HCT116 (cell line): ENCODE measurements at regions not wholly inside any gene's neighbourhood (a gene's known extent, or its start where the extent isn't known, plus 50 kb on each side); places are given as distances from the start of the nearest gene placed in this dataset.

Source experiments
- EZH2 ChIP-seq: fragments of 200-600 bp; sonication (generic); IDR thresholded peaks from 2 replicates; pipeline ENCODE4 v1.6.1; 2017; ENCODE audit warnings: antibody characterized with exemption, mixed run types
- POLR2A ChIP-seq: IDR thresholded peaks from 2 replicates; pipeline ENCODE4 v1.7.0; 2011; ENCODE audit warnings: borderline replicate concordance; ENCODE audit not compliant: insufficient read depth, insufficient read length; ENCODE audit errors: extremely low read depth
- RAD21 ChIP-seq: IDR thresholded peaks from 2 replicates; pipeline ENCODE4 v1.6.1; 2012; ENCODE audit warnings: low read depth, mild to moderate bottlenecking
- ZNF274 ChIP-seq: fragments of 200-500 bp; sonication (Bioruptor generic); IDR thresholded peaks from 2 replicates; pipeline ENCODE4 v1.6.1; 2014; ENCODE audit warnings: mild to moderate bottlenecking, low read depth, low read length, inconsistent platforms
- TF ChIP-seq, protein P1 (sequence below), 3 experiments: fragments of 200-600 bp in 1 of 3; sonication (generic) in 1 of 3; IDR thresholded peaks in 2 of 3; conservative IDR thresholded peaks in 1 of 3; 2 replicates each; pipeline ENCODE4 v1.5.1; 2012 to 2017; ENCODE audit warnings: low read depth in 2 of 3, low read length in 2 of 3, antibody characterized with exemption in 1 of 3, borderline replicate concordance in 1 of 3, control low read depth in 1 of 3, mild to moderate bottlenecking in 1 of 3, mixed read lengths in 1 of 3, mixed run types in 1 of 3, moderate library complexity in 1 of 3; ENCODE audit not compliant: insufficient read depth in 1 of 3
- TF ChIP-seq, protein P2 (sequence below): IDR thresholded peaks from 2 replicates; pipeline ENCODE4 v1.6.1; 2011; ENCODE audit warnings: mild to moderate bottlenecking, low read length, moderate library complexity; ENCODE audit not compliant: insufficient replicate concordance; ENCODE audit errors: extremely low read depth

- TF ChIP-seq, protein P1, sequence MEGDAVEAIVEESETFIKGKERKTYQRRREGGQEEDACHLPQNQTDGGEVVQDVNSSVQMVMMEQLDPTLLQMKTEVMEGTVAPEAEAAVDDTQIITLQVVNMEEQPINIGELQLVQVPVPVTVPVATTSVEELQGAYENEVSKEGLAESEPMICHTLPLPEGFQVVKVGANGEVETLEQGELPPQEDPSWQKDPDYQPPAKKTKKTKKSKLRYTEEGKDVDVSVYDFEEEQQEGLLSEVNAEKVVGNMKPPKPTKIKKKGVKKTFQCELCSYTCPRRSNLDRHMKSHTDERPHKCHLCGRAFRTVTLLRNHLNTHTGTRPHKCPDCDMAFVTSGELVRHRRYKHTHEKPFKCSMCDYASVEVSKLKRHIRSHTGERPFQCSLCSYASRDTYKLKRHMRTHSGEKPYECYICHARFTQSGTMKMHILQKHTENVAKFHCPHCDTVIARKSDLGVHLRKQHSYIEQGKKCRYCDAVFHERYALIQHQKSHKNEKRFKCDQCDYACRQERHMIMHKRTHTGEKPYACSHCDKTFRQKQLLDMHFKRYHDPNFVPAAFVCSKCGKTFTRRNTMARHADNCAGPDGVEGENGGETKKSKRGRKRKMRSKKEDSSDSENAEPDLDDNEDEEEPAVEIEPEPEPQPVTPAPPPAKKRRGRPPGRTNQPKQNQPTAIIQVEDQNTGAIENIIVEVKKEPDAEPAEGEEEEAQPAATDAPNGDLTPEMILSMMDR (IDR thresholded peaks at IDR 0.05 in 2 of 3, conservative IDR thresholded peaks at IDR 0.05 in 1 of 3; ENCODE audit: borderline replicate concordance in 1 of 3, insufficient read depth in 1 of 3, low read depth in 2 of 3, low read length in 2 of 3) = no peak
- TF ChIP-seq ZNF274 (no peak), EZH2 (no peak), POLR2A (no peak), RAD21 (no peak)
- TF ChIP-seq, protein P2, sequence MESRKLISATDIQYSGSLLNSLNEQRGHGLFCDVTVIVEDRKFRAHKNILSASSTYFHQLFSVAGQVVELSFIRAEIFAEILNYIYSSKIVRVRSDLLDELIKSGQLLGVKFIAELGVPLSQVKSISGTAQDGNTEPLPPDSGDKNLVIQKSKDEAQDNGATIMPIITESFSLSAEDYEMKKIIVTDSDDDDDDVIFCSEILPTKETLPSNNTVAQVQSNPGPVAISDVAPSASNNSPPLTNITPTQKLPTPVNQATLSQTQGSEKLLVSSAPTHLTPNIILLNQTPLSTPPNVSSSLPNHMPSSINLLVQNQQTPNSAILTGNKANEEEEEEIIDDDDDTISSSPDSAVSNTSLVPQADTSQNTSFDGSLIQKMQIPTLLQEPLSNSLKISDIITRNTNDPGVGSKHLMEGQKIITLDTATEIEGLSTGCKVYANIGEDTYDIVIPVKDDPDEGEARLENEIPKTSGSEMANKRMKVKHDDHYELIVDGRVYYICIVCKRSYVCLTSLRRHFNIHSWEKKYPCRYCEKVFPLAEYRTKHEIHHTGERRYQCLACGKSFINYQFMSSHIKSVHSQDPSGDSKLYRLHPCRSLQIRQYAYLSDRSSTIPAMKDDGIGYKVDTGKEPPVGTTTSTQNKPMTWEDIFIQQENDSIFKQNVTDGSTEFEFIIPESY = no peak
Measured at GRCh38 chr1:58884706-58885661, 101.1 kb upstream of the JUN start.
